Stimulated activated CD8-positive, alpha-beta memory T cell treated with anti-CD3 and anti-CD28 coated beads, Interleukin-4, amount 100 ng/mL, for 1 hour (primary cell): ENCODE measurements at regions not wholly inside any gene's neighbourhood (a gene's known extent, or its start where the extent isn't known, plus 50 kb on each side); places are given as distances from the start of the nearest gene placed in this dataset.

Experiments
- DNase-seq, 2 donors: peaks; one replicate each; pipeline ENCODE4 v3.0.0-alpha.2; 2020; ENCODE audit warnings: low read depth in 2 of 2, low spot score in 1 of 2

- DNase-seq: no peak
Measured at GRCh38 chr21:24179110-24179509, 1428.2 kb downstream of the MRPL39 start.

GRCh38 chr21:24175106-24175505, 1432.2 kb downstream of the MRPL39 start:
- DNase-seq: no peak

GRCh38 chr21:24171736-24172135, 1435.5 kb downstream of the MRPL39 start:
- no peak for DNase-seq

GRCh38 chr21:24163539-24163938, 1443.7 kb downstream of the MRPL39 start:
- no peak for DNase-seq

GRCh38 chr21:24160528-24160927, 1446.8 kb downstream of the MRPL39 start:
- DNase-seq: no peak

GRCh38 chr21:24153137-24153536, 1454.1 kb downstream of the MRPL39 start:
- DNase-seq: no peak

GRCh38 chr21:24150753-24151152, 1456.5 kb downstream of the MRPL39 start:
- DNase-seq: no peak

GRCh38 chr21:24148461-24148860, 1458.8 kb downstream of the MRPL39 start:
- DNase-seq: no peak

- no peak for DNase-seq
Measured at GRCh38 chr21:24147674-24148073, 1459.6 kb downstream of the MRPL39 start.

- no peak for DNase-seq
Measured at GRCh38 chr21:24131056-24131455, 1476.2 kb downstream of the MRPL39 start.

GRCh38 chr21:24127651-24128050, 1479.6 kb downstream of the MRPL39 start:
- DNase-seq: no peak

- DNase-seq: no peak
Measured at GRCh38 chr21:24123785-24124184, 1483.5 kb downstream of the MRPL39 start.

GRCh38 chr21:24118738-24119459, 1488.4 kb downstream of the MRPL39 start:
- DNase-seq: no peak

- DNase-seq: no peak
Measured at GRCh38 chr21:24115141-24115540, 1492.1 kb downstream of the MRPL39 start.

GRCh38 chr21:24112020-24112419, 1495.3 kb downstream of the MRPL39 start:
- DNase-seq: no peak

- DNase-seq: no peak
Measured at GRCh38 chr21:24110846-24111245, 1496.4 kb downstream of the MRPL39 start.

- DNase-seq: no peak
Measured at GRCh38 chr21:24097181-24097580, 1510.1 kb downstream of the MRPL39 start.

GRCh38 chr21:24096651-24097050, 1510.6 kb downstream of the MRPL39 start:
- DNase-seq: no peak

- no peak for DNase-seq
Measured at GRCh38 chr21:24093032-24093431, 1514.2 kb downstream of the MRPL39 start.

GRCh38 chr21:24076179-24076578, 1531.1 kb downstream of the MRPL39 start:
- no peak for DNase-seq

- DNase-seq: no peak
Measured at GRCh38 chr21:24055696-24056095, 1551.6 kb downstream of the MRPL39 start.

- no peak for DNase-seq
Measured at GRCh38 chr21:24050231-24050630, 1557.0 kb downstream of the MRPL39 start.

- no peak for DNase-seq
Measured at GRCh38 chr21:24046829-24047443, 1560.3 kb downstream of the MRPL39 start.
